Lower lobe of right lung (tissue), 2 donors: ENCODE measurements at regions not wholly inside any gene's neighbourhood (a gene's known extent, or its start where the extent isn't known, plus 50 kb on each side); places are given as distances from the start of the nearest gene placed in this dataset.

Experiments
- ATAC-seq, 2 donors: fragments of 200-7000 bp; cut with Tn5 transposase; one replicate each; pipeline ENCODE4 v1.9.1; 2020 to 2022; ENCODE audit warnings: mild to moderate bottlenecking in 2 of 2, moderate library complexity in 2 of 2
- DNase-seq: peaks from one replicate; pipeline ENCODE4 v3.0.0-alpha.2; 2020
- H3K27ac ChIP-seq: fragments of 200-600 bp; one replicate; pipeline ENCODE4 v1.8.0; 2022
- H3K27me3 ChIP-seq: fragments of 200-600 bp; one replicate; pipeline ENCODE4 v1.8.0; 2022; ENCODE audit warnings: low read depth
- H3K36me3 ChIP-seq: fragments of 200-600 bp; one replicate; pipeline ENCODE4 v1.8.0; 2022; ENCODE audit warnings: mild to moderate bottlenecking
- H3K4me1 ChIP-seq: fragments of 200-600 bp; one replicate; pipeline ENCODE4 v1.8.0; 2022
- H3K4me3 ChIP-seq: fragments of 200-600 bp; one replicate; pipeline ENCODE4 v1.8.0; 2022; ENCODE audit warnings: mild to moderate bottlenecking
- H3K9me3 ChIP-seq: fragments of 200-600 bp; one replicate; pipeline ENCODE4 v1.8.0; 2022
- CTCF ChIP-seq: fragments of 200-600 bp; IDR thresholded peaks from one replicate; pipeline ENCODE4 v1.8.0; 2022; ENCODE audit warnings: antibody characterized with exemption, mild to moderate bottlenecking
- intact Hi-C: fragments of 100-400 bp; cut with DNase I; formaldehyde crosslinking; loops from one replicate; pipeline ENCODE4 v1.11.0; 2022
- donor health status: DM: no; HTN: yes; CAD: no; lungs with severe emphysema.

GRCh38 chr11:116598036-116598435 is 174.8 kb downstream of the BUD13 start:
- intact Hi-C loops = no loop called here

GRCh38 chr11:116596346-116597260 is 176.2 kb downstream of the BUD13 start:
- intact Hi-C loops = no loop called here
- no peak for DNase-seq
- Histone ChIP-seq H3K4me1 (no peaks in the 10 kb centered on the region), H3K9me3 (no peaks in the 10 kb centered on the region), H3K36me3 (no peaks in the 10 kb centered on the region), H3K4me3 (no peak overlapping the region), H3K27ac (no peak overlapping the region), H3K27me3 (no peaks in the 10 kb centered on the region)
- TF ChIP-seq CTCF = no peak
- ATAC-seq = no peak

More at GRCh38 chr11:116598036-116598435, 174.8 kb downstream of the BUD13 start:
- H3K36me3 ChIP-seq = no peaks in the 10 kb centered on the region
- no peaks in the 10 kb centered on the region for H3K9me3 ChIP-seq
- TF ChIP-seq CTCF = no peak
- no peaks in the 10 kb centered on the region for H3K27me3 ChIP-seq
- H3K4me3 ChIP-seq = no peak overlapping the region
- ATAC-seq (no peak), DNase-seq (no peak)
- no peak overlapping the region for H3K27ac ChIP-seq
- H3K4me1 ChIP-seq = no peaks in the 10 kb centered on the region

GRCh38 chr11:116595305-116595880 is 177.4 kb downstream of the BUD13 start:
- H3K4me1 ChIP-seq = no peaks in the 10 kb centered on the region
- H3K4me3 ChIP-seq = no peak overlapping the region
- H3K36me3 ChIP-seq = no peaks in the 10 kb centered on the region
- H3K27ac ChIP-seq = no peak overlapping the region
- H3K9me3 ChIP-seq = no peaks in the 10 kb centered on the region
- H3K27me3 ChIP-seq = no peaks in the 10 kb centered on the region
- no peak for DNase-seq
- no peak for ATAC-seq
- intact Hi-C loops = no loop called here
- no peak for TF ChIP-seq CTCF

GRCh38 chr11:116590844-116591570 is 181.8 kb downstream of the BUD13 start:
- Histone ChIP-seq H3K4me1 (no peaks in the 10 kb centered on the region), H3K4me3 (no peak overlapping the region), H3K9me3 (no peaks in the 10 kb centered on the region), H3K27me3 (no peaks in the 10 kb centered on the region), H3K36me3 (no peaks in the 10 kb centered on the region), H3K27ac (no peak overlapping the region)
- ATAC-seq (no peak), DNase-seq (no peak)
- intact Hi-C loops = no loop called here
- TF ChIP-seq CTCF = no peak

- no peaks in the 10 kb centered on the region for H3K4me1 ChIP-seq
- H3K36me3 ChIP-seq = no peaks in the 10 kb centered on the region
- no peak for ATAC-seq
- no peak overlapping the region for H3K4me3 ChIP-seq
- no peaks in the 10 kb centered on the region for H3K9me3 ChIP-seq
- TF ChIP-seq CTCF = no peak
- H3K27me3 ChIP-seq = no peaks in the 10 kb centered on the region
- no peak for DNase-seq
- intact Hi-C loops = no loop called here
- H3K27ac ChIP-seq = no peak overlapping the region
Observed at GRCh38 chr11:116589402-116589801, 183.4 kb downstream of the BUD13 start.
